Transverse colon (tissue), 4 donors: ENCODE measurements at regions not wholly inside any gene's neighbourhood (a gene's known extent, or its start where the extent isn't known, plus 50 kb on each side); places are given as distances from the start of the nearest gene placed in this dataset.
A peak's percentile ranks its signal among the peaks of the same experiment; 100 is the strongest.

ENCODE experiments used
- DNase-seq: peaks from one replicate; pipeline ENCODE4 v3.0.0-alpha.2; 2019
- H3K27ac ChIP-seq, 4 donors: fragments of 200-600 bp; sonication (generic); 2 replicates each; pipeline ENCODE4 v1.5.1; 2016 to 2018; ENCODE audit warnings: inconsistent platforms in 4 of 4
- H3K27me3 ChIP-seq: fragments of 200-600 bp; sonication (generic); 2 replicates; pipeline ENCODE4 v1.5.1; 2017; ENCODE audit warnings: inconsistent platforms
- H3K36me3 ChIP-seq, 4 donors: fragments of 200-600 bp; sonication (generic); 2 replicates each; pipeline ENCODE4 v1.5.1; 2017 to 2019; ENCODE audit warnings: inconsistent platforms in 4 of 4
- H3K4me1 ChIP-seq, 4 donors: fragments of 200-600 bp; sonication (generic); 2 replicates each; pipeline ENCODE4 v1.5.1; 2017 to 2020; ENCODE audit warnings: inconsistent platforms in 4 of 4
- H3K4me3 ChIP-seq, 4 donors: fragments of 200-600 bp; sonication (generic); 1 replicate in 1 of 4; 2 replicates in 3 of 4; pipeline versions ENCODE4 v1.5.1 to v1.6.1; 2017 to 2019; ENCODE audit warnings: inconsistent platforms in 4 of 4
- H3K9me3 ChIP-seq, 2 donors: fragments of 200-600 bp; sonication (generic); 2 replicates each; pipeline ENCODE4 v1.5.1; 2017 to 2019; ENCODE audit warnings: inconsistent platforms in 2 of 2
- EP300 ChIP-seq: sonication (generic); formaldehyde crosslinking; IDR thresholded peaks from one replicate; pipeline ENCODE4 v1.6.1; 2017; ENCODE audit warnings: antibody characterized with exemption, low read depth
- POLR2A ChIP-seq: fragments of 450-650 bp; IDR thresholded peaks from one replicate; pipeline ENCODE4 v1.6.1; 2016; ENCODE audit warnings: antibody characterized with exemption, mild to moderate bottlenecking, moderate library complexity
- POLR2AphosphoS5 ChIP-seq, 3 donors: sonication (generic); formaldehyde crosslinking; IDR thresholded peaks; one replicate each; pipeline ENCODE4 v1.6.1; 2016; ENCODE audit warnings: antibody characterized with exemption in 3 of 3
- WGBS, 2 donors: methylation state at CpG; one replicate each; pipeline ENCODE4 v1.1.5; 2018; ENCODE audit warnings: low coverage in 1 of 2; 5-methylcytosine and 5-hydroxymethylcytosine counted together
- in situ Hi-C, 4 donors: fragments of 200-750 bp; cut with MboI; loops; one replicate each; pipeline versions ENCODE4 v1.15.0 to v1.15.1; 2017; ENCODE audit warnings: low sequenced_read_pairs in 3 of 4, low pct_ligation_motif_present in 1 of 4, low pct_unique_long_range_greater_than_20kb in 1 of 4
- intact Hi-C: fragments of 100-400 bp; cut with DNase I; formaldehyde crosslinking; loops from one replicate; pipeline ENCODE4 v1.15.1; 2023; ENCODE audit warnings: low total_unique reads
- TF ChIP-seq, protein P1 (sequence below), 5 experiments: fragments of 200-600 bp in 3 of 5; fragments of 450-650 bp in 2 of 5; sonication (generic) in 3 of 5; IDR thresholded peaks; 1 replicate in 2 of 5; 2 replicates in 3 of 5; pipeline ENCODE4 v1.5.1; 2016 to 2017; ENCODE audit warnings: antibody characterized with exemption in 5 of 5, inconsistent platforms in 3 of 5, mild to moderate bottlenecking in 2 of 5, moderate library complexity in 1 of 5

DNA sequence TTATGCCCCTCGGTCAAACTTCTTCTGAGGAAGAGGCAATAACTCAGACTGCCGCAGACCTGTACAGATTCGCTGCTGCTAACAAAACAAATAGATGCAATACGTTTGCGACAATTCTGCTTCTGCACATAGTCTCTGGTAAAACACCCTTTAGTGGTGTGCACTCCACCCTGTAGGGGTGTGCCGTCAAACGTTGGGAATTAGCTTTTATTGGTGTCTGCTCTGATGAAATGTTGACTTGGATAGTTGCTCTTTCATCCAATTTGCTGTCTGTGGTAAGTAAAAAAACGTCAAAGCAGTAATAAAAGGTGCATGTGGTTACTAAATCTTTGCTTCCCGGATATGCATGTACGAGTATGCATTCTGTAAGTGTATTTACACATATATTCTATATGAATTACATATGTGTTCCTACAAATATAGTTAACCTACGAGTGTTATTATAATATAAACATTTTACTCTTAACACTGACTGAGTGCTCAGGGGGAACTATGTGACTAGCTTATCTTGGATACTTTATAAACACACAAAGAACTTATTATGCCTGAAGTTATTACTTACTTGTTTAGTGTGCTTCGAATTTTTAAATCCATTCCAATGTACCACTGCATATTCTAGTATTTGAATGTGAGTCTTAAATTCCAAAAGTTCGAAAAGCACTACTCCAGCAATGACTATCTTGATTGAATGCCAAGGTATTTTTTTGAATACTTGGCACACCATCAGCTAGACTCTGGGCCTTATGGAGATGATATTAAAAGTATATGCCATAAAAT is 610.2 kb downstream of the ZEB2 start:
- Histone ChIP-seq H3K27ac (peak overlapping the region in 1 of 4 donors; percentile 29), H3K4me1 (no peaks in the 10 kb centered on the region), H3K4me3 (no peak overlapping the region), H3K36me3 (no peaks in the 10 kb centered on the region), H3K27me3 (no peaks in the 10 kb centered on the region), H3K9me3 (no peaks in the 10 kb centered on the region)
- peak; percentile 22 for DNase-seq
- in situ Hi-C loops (no loop called here), intact Hi-C loops (no loop called here)
- 29 to 31% methylated on average over 7 to 13 of the region's 13 CpGs for WGBS, 2 donors
- TF ChIP-seq POLR2AphosphoS5 (IDR thresholded peaks at IDR 0.05) (no peak), EP300 (peak; percentile 12)

DNA sequence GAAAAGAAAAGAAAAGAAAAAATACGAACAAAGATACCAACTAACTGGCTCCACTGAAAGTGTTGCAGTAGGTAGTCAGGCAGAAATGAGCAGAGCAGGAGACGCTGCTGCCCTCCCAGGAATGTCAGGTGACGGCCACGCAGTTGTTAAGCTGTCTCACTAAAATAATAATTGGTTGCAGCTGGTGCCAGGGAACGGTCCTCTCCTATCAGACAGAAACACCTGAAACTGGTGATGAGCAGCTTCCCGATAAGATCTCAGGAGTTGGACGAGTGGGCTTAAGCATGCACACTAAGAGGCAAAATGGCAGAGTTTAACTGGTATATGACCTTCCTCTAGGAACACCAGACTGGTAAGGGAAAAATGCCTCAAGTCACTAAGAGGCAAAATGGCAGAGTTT is 611.1 kb downstream of the ZEB2 start:
- Histone ChIP-seq H3K27ac (peak overlapping the region in 1 of 4 donors; percentile 29), H3K4me1 (no peaks in the 10 kb centered on the region), H3K9me3 (no peaks in the 10 kb centered on the region), H3K4me3 (no peak overlapping the region), H3K27me3 (no peaks in the 10 kb centered on the region), H3K36me3 (no peaks in the 10 kb centered on the region)
- TF ChIP-seq POLR2A (no peak), POLR2AphosphoS5 (IDR thresholded peaks at IDR 0.05) (no peak), EP300 (no peak)
- TF ChIP-seq, protein P1, sequence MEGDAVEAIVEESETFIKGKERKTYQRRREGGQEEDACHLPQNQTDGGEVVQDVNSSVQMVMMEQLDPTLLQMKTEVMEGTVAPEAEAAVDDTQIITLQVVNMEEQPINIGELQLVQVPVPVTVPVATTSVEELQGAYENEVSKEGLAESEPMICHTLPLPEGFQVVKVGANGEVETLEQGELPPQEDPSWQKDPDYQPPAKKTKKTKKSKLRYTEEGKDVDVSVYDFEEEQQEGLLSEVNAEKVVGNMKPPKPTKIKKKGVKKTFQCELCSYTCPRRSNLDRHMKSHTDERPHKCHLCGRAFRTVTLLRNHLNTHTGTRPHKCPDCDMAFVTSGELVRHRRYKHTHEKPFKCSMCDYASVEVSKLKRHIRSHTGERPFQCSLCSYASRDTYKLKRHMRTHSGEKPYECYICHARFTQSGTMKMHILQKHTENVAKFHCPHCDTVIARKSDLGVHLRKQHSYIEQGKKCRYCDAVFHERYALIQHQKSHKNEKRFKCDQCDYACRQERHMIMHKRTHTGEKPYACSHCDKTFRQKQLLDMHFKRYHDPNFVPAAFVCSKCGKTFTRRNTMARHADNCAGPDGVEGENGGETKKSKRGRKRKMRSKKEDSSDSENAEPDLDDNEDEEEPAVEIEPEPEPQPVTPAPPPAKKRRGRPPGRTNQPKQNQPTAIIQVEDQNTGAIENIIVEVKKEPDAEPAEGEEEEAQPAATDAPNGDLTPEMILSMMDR (IDR thresholded peaks at IDR 0.05), result no peak
- intact Hi-C loops (no loop called here), in situ Hi-C loops (no loop called here)
- 87 to 100% methylated on average over 1 to 7 of the region's 7 CpGs for WGBS, 2 donors
- no peak for DNase-seq

GRCh38 chr2:143907801-143908200 is 612.1 kb downstream of the ZEB2 start:
- TF ChIP-seq, protein P1 (IDR thresholded peaks at IDR 0.05), result no peak
- TF ChIP-seq EP300 (no peak), POLR2AphosphoS5 (IDR thresholded peaks at IDR 0.05) (no peak), POLR2A (no peak)
- H3K27ac ChIP-seq, result no peak overlapping the region
- no peak for DNase-seq
- in situ Hi-C loops (no loop called here), intact Hi-C loops (no loop called here)
- no peaks in the 10 kb centered on the region for H3K36me3 ChIP-seq
- H3K9me3 ChIP-seq, result no peaks in the 10 kb centered on the region
- no peaks in the 10 kb centered on the region for H3K4me1 ChIP-seq
- H3K4me3 ChIP-seq, result no peak overlapping the region
- 80 to 88% methylated on average over 4 to 7 of the region's 7 CpGs for WGBS, 2 donors
- no peaks in the 10 kb centered on the region for H3K27me3 ChIP-seq

DNA sequence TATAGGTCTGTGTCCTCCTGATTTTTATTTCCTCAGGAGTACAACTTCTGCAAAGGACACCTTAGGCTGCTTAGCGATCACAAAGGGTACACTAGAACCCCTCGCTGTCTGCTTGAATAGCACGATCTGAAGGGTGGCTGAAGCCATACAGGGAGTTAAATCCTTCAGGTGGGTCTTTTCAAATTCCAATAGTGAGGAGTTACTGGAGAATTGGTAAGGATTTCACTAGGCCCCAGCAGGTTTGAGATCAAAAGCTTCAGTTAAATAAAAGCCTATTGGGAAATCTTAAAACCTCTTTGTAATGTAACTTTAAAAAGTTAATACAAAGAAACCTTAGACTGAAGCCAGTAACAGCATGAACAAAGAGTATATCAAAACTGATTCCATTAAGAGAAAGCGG is 613.1 kb downstream of the ZEB2 start:
- in situ Hi-C loops, result no loop called here
- no peak overlapping the region for H3K27ac ChIP-seq
- TF ChIP-seq POLR2AphosphoS5 (IDR thresholded peaks at IDR 0.05) (no peak), POLR2A (no peak), EP300 (no peak)
- TF ChIP-seq, protein P1 (IDR thresholded peaks at IDR 0.05), result no peak
- H3K27me3 ChIP-seq, result no peaks in the 10 kb centered on the region
- DNase-seq, result no peak
- H3K4me1 ChIP-seq, result no peaks in the 10 kb centered on the region
- H3K36me3 ChIP-seq, result no peaks in the 10 kb centered on the region
- H3K4me3 ChIP-seq, result no peak overlapping the region
- H3K9me3 ChIP-seq, result no peaks in the 10 kb centered on the region
- 88 to 93% methylated on average over 2 to 4 of the region's 4 CpGs for WGBS, 2 donors
- intact Hi-C loops, result no loop called here
